Aorta (tissue), 5 donors: ENCODE measurements at regions not wholly inside any gene's neighbourhood (a gene's known extent, or its start where the extent isn't known, plus 50 kb on each side); places are given as distances from the start of the nearest gene placed in this dataset.

ENCODE experiments used
- ATAC-seq: fragments of 200-7000 bp; cut with Tn5 transposase; one replicate; pipeline ENCODE4 v1.9.1; 2022; ENCODE audit warnings: moderate library complexity; ENCODE audit not compliant: low FRiP score
- DNase-seq, 2 donors: peaks; one replicate each; pipeline ENCODE4 v3.0.0-alpha.2; 2020
- H3K27ac ChIP-seq, 2 donors: one replicate each; pipeline ENCODE4 v1.5.1; 2013; ENCODE audit warnings: low read length in 2 of 2, mild to moderate bottlenecking in 2 of 2, moderate library complexity in 2 of 2, control low read depth in 1 of 2, inconsistent platforms in 1 of 2, low read depth in 1 of 2
- H3K27me3 ChIP-seq, 2 donors: one replicate each; pipeline ENCODE4 v1.6.1; 2013; ENCODE audit warnings: control low read depth in 1 of 2, low read length in 1 of 2, mild to moderate bottlenecking in 1 of 2, moderate library complexity in 1 of 2; ENCODE audit not compliant: insufficient read depth in 2 of 2, control insufficient read depth in 1 of 2
- H3K36me3 ChIP-seq, 2 donors: one replicate each; pipeline ENCODE4 v1.6.1; 2013; ENCODE audit warnings: control low read depth in 1 of 2, low read length in 1 of 2, mild to moderate bottlenecking in 1 of 2; ENCODE audit not compliant: insufficient read depth in 2 of 2, control insufficient read depth in 1 of 2
- H3K4me1 ChIP-seq, 2 donors: one replicate each; pipeline ENCODE4 v1.6.1; 2013; ENCODE audit warnings: low read length in 2 of 2, control low read depth in 1 of 2, mild to moderate bottlenecking in 1 of 2, moderate library complexity in 1 of 2; ENCODE audit not compliant: insufficient read depth in 2 of 2, control insufficient read depth in 1 of 2
- H3K4me3 ChIP-seq, 2 donors: one replicate each; pipeline ENCODE4 v1.5.1; 2013; ENCODE audit warnings: low read length in 2 of 2, control low read depth in 1 of 2, mild to moderate bottlenecking in 1 of 2
- H3K9me3 ChIP-seq: one replicate; pipeline ENCODE4 v1.6.1; 2013; ENCODE audit warnings: mild to moderate bottlenecking, low read length; ENCODE audit not compliant: control insufficient read depth
- WGBS, 2 donors: extraction: QIAGEN DNeasy Blood & Tissue Kit; methylation state at CpG; one replicate each; pipeline ENCODE4 v1.1.7; 2013; 5-methylcytosine and 5-hydroxymethylcytosine counted together
- intact Hi-C, 2 donors: fragments of 100-400 bp; cut with DNase I; formaldehyde crosslinking; loops; one replicate each; pipeline versions ENCODE4 v1.14.2 to v1.15.0; 2022
- donor health status: healthy with polysubstance abuse.
- donor health status: Bipolar disorder and iron deficiency.
- donor health status: DM: no; HTN: no; CAD: no.
- donor health status: DM: no; HTN: no; CAD: no.
- donor health status: DM: yes; HTN: yes; CAD: no.

DNA sequence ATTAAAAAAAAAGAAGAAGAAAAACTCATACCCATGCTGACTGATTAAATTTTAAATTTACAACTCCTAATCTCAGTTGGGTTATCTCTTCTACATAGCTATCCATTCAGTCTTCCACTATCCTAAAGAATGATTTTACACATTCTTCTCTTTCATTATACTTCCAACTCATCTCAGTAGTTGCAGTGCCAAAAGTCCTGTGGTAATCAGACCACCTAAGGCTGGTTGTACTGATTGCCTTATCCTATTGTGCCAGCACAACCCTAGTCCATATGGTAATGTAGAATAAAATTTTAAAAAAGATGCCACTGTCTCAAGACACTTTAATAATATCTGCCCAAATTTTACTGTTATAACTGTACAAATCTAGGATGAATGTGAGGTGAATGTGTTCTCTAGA lies 448.0 kb downstream of the LRRIQ3 start:
- no peak for DNase-seq
- H3K4me1 ChIP-seq = no peaks in the 10 kb centered on the region
- intact Hi-C loops = no loop called here
- H3K27ac ChIP-seq = no peak overlapping the region
- H3K27me3 ChIP-seq = no peaks in the 10 kb centered on the region
- no peaks in the 10 kb centered on the region for H3K36me3 ChIP-seq
- no peak overlapping the region for H3K4me3 ChIP-seq
- no peak for ATAC-seq
- no peaks in the 10 kb centered on the region for H3K9me3 ChIP-seq

- no peak for DNase-seq
- intact Hi-C loops = no loop called here
- H3K36me3 ChIP-seq = no peaks in the 10 kb centered on the region
- H3K4me1 ChIP-seq = no peaks in the 10 kb centered on the region
- H3K27ac ChIP-seq = no peak overlapping the region
- H3K27me3 ChIP-seq = no peaks in the 10 kb centered on the region
- no peak for ATAC-seq
- no peak overlapping the region for H3K4me3 ChIP-seq
- peaks cover 1% of the 10 kb centered on the region for H3K9me3 ChIP-seq
Measured at GRCh38 chr1:73744985-73745384, 453.0 kb downstream of the LRRIQ3 start.

DNA sequence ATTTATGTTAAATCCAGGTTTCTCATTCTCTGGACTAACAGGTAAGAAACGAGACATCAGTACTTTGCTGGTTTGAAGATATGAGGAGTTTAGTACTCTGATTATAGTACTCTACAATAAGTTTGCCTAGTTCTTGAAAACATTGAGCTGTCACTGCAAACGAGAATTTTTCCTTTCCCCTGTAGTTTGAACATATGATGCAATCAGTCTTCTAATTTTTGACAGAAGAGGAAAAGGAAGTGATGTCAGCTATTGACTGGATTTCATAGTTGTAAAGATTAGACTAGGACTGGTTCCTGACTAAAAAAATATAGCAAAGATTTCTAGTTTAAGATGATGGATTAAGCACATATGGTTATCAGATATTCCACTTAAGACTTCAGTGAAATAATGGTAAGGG lies 461.9 kb downstream of the LRRIQ3 start:
- ATAC-seq = no peak
- no peak overlapping the region for H3K27ac ChIP-seq
- no peak for DNase-seq
- WGBS, 2 donors = 24 to 33% methylated on average over 2 of the region's 2 CpGs
- no peak overlapping the region for H3K4me3 ChIP-seq
- H3K9me3 ChIP-seq = peaks cover 2% of the 10 kb centered on the region
- no peaks in the 10 kb centered on the region for H3K36me3 ChIP-seq
- no peaks in the 10 kb centered on the region for H3K4me1 ChIP-seq
- intact Hi-C loops = no loop called here
- H3K27me3 ChIP-seq = no peaks in the 10 kb centered on the region

DNA sequence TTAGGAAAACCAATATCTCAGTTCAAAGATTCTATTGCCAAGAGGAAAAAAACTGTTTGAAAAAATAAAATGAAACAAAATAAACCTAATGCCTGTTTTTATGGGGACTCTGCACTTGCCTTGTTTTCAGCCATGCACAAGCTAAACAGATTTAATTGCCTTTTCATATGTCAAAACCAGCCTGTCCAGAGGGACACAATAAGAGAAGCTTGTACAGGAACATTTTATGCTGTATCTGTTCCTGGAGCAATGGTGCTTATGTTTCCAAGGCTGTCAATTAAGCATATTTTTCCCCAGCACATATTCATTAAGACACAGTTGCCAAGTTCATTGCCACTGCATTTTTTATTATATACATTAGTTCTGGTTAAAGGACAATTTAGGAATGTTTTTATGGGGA lies 470.9 kb downstream of the LRRIQ3 start:
- no peak for ATAC-seq

DNA sequence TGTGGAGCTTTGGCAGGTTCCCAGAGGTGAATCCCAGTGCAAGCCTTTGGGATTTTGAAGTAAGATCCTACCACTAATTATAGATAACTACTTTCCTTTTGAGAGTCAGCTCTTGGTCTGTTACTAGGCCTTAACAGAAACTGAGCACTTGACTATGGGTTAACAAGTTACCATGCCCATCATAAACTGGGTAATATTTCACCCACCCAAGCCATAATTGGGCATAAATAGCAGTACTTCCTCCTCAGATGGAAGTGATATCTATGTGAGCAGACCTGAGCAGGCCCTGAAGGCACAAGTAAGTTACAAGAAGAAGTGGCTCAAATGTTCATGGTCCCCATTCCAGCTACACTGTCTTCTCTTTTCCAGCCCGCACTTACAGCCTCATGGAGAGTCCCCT lies 475.9 kb downstream of the LRRIQ3 start:
- WGBS, 2 donors = 88 to 100% methylated on average over 1 of the region's 1 CpG
- Histone ChIP-seq H3K27ac (no peak overlapping the region), H3K9me3 (peaks cover 2% of the 10 kb centered on the region), H3K4me1 (no peaks in the 10 kb centered on the region), H3K27me3 (no peaks in the 10 kb centered on the region), H3K36me3 (no peaks in the 10 kb centered on the region), H3K4me3 (no peak overlapping the region)
- no peak for DNase-seq
- peak; percentile 22 for ATAC-seq
- intact Hi-C loops = no loop called here

More for the DNA sequence above, 470.9 kb downstream of the LRRIQ3 start:
- H3K4me1 ChIP-seq = no peaks in the 10 kb centered on the region
- H3K4me3 ChIP-seq = no peak overlapping the region
- no peak overlapping the region for H3K27ac ChIP-seq
- H3K36me3 ChIP-seq = no peaks in the 10 kb centered on the region
- no peaks in the 10 kb centered on the region for H3K9me3 ChIP-seq
- intact Hi-C loops = no loop called here
- no peaks in the 10 kb centered on the region for H3K27me3 ChIP-seq
- no peak for DNase-seq

DNA sequence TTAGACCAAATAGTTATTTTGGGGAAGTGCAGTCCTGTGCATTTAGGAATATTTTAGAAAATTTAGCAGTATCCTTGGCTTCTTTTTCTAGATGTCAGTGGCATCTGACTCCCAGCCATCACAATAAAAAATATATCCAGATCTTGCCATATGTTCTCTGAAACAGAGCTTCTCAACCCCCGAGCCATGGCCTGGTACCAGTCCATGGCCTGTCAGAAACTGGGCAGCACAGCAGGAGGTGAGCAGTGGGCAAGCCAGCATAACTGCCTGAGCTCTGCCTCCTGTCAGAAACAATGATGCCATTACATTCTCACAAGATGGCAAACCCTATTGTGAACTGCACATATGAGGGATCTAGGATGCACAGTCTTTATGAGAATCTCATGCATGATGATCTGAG lies 480.0 kb downstream of the LRRIQ3 start:
- H3K4me3 ChIP-seq = no peak overlapping the region
- peaks cover 2% of the 10 kb centered on the region for H3K9me3 ChIP-seq
- DNase-seq = no peak
- intact Hi-C loops = no loop called here
- H3K27ac ChIP-seq = no peak overlapping the region
- 52 to 54% methylated on average over 1 of the region's 1 CpG for WGBS, 2 donors
- H3K4me1 ChIP-seq = no peaks in the 10 kb centered on the region
- no peaks in the 10 kb centered on the region for H3K36me3 ChIP-seq
- no peak for ATAC-seq
- no peaks in the 10 kb centered on the region for H3K27me3 ChIP-seq

- Histone ChIP-seq H3K27me3 (no peaks in the 10 kb centered on the region), H3K9me3 (no peaks in the 10 kb centered on the region), H3K36me3 (no peaks in the 10 kb centered on the region), H3K27ac (no peak overlapping the region), H3K4me3 (no peak overlapping the region), H3K4me1 (no peaks in the 10 kb centered on the region)
- no peak for ATAC-seq
- intact Hi-C loops = no loop called here
- 78 to 85% methylated on average over 1 of the region's 1 CpG for WGBS, 2 donors
- no peak for DNase-seq
Measured at GRCh38 chr1:73711089-73711488, 486.9 kb downstream of the LRRIQ3 start.

DNA sequence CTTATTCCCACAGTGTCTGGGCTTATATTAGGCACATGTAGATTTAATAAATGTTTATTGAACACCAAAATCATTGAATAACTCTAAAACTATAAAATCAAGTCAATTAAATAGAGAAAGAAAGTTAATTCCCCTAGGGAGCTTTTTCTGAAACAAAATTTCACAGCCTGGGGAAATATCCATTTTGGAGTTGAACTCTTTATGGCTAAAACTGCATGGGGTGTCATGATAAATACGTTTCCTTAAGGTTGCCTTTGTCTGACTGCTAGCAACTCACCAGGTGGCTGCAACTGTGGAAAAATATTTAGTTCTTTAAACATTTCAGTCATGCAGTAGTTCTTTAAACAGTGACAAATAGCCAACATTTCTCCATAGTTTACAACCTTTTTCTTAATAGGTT lies 496.1 kb downstream of the LRRIQ3 start:
- intact Hi-C loops = no loop called here
- WGBS, 2 donors = 25 to 28% methylated on average over 1 of the region's 1 CpG
- Histone ChIP-seq H3K27me3 (no peaks in the 10 kb centered on the region), H3K36me3 (no peaks in the 10 kb centered on the region), H3K9me3 (no peaks in the 10 kb centered on the region), H3K4me1 (no peaks in the 10 kb centered on the region), H3K27ac (no peak overlapping the region), H3K4me3 (no peak overlapping the region)
- DNase-seq (no peak), ATAC-seq (no peak)

DNA sequence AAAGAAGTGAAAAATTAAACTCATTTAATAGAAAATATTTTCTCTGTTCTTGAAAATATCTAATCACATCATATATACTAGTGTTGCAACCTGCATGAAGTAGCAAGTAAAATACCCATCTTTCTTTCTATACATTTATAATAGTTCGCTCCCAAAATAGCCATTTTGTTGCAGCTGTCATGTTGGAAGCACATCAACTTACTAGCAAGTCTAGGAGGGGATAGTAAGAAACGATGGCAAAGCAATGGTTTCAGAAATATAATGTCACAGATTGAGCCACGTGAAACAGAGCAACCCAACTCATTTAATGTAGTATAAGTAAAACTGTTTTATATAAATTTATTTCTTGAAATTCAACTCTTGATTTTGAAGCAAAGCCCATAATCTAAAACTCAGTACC lies 521.8 kb downstream of the LRRIQ3 start:
- no peak overlapping the region for H3K4me3 ChIP-seq
- no peak for DNase-seq
- no peak overlapping the region for H3K27ac ChIP-seq
- WGBS, 2 donors = 65 to 70% methylated on average over 3 of the region's 3 CpGs
- intact Hi-C loops = no loop called here
- H3K4me1 ChIP-seq = no peaks in the 10 kb centered on the region
- H3K36me3 ChIP-seq = no peaks in the 10 kb centered on the region
- no peaks in the 10 kb centered on the region for H3K27me3 ChIP-seq
- H3K9me3 ChIP-seq = no peaks in the 10 kb centered on the region
- ATAC-seq = no peak
